GM13977 (cell line): ENCODE measurements at regions not wholly inside any gene's neighbourhood (a gene's known extent, or its start where the extent isn't known, plus 50 kb on each side); places are given as distances from the start of the nearest gene placed in this dataset.

Experiments
- DNase-seq: peaks from one replicate; pipeline ENCODE4 v3.0.0; 2012; ENCODE audit warnings: low spot score
- in situ Hi-C: fragments of 300-500 bp; cut with MboI; formaldehyde crosslinking; loops from one replicate; pipeline ENCODE4 v1.12.0; 2022; ENCODE audit warnings: low sequenced_read_pairs, low pct_unique_long_range_greater_than_20kb, mixed read lengths, inconsistent platforms; ENCODE audit not compliant: unreplicated experiment
- TF ChIP-seq, protein P1 (sequence below): IDR thresholded peaks from 2 replicates; pipeline ENCODE4 v1.5.1; 2012; ENCODE audit warnings: mild to moderate bottlenecking, control low read depth; ENCODE audit not compliant: insufficient read depth; ENCODE audit errors: extremely low read depth, missing control alignments

DNA sequence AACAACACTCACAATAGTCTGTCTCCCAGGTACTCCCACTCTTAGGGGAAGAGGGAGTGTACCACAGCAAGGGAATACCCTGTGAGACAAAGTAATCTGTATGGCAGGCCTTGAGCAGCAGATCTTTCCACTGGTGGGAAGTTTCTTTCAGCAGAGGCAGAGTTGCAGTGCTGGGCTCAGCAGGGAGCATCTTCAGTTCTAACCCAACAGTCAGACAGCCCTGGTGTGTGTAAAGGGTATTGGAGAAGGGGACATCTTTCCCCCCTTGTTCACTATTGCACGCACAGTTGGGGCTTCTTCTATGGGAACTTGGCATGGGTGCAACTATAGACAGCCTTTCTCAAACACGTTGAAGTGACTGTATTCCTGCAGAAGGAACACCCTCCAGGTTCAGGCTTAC lies 159.4 kb upstream of the DPT start:
- TF ChIP-seq, protein P1, sequence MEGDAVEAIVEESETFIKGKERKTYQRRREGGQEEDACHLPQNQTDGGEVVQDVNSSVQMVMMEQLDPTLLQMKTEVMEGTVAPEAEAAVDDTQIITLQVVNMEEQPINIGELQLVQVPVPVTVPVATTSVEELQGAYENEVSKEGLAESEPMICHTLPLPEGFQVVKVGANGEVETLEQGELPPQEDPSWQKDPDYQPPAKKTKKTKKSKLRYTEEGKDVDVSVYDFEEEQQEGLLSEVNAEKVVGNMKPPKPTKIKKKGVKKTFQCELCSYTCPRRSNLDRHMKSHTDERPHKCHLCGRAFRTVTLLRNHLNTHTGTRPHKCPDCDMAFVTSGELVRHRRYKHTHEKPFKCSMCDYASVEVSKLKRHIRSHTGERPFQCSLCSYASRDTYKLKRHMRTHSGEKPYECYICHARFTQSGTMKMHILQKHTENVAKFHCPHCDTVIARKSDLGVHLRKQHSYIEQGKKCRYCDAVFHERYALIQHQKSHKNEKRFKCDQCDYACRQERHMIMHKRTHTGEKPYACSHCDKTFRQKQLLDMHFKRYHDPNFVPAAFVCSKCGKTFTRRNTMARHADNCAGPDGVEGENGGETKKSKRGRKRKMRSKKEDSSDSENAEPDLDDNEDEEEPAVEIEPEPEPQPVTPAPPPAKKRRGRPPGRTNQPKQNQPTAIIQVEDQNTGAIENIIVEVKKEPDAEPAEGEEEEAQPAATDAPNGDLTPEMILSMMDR: no peak
- no peak for DNase-seq
- in situ Hi-C loops: no loop called here

DNA sequence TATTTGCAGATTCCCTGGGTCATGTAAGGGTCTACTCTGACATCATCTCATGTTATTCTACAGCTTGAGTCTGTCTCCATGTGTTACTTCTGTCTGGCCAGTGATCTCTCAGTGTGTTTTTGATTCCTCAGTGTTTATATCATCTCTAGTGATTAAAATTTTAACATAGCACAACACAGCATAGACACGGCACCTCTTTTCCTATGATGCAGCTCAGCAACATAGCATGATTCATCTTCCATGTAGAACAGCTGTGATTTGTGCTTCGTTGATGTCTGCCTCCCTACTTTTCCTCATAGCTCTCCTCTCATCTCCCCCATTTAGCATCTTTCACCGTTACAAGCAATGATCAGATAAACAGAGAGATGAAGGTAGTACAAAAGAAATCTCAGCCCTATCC lies 163.9 kb upstream of the DPT start:
- TF ChIP-seq, protein P1: no peak
- no peak for DNase-seq
- in situ Hi-C loops: no loop called here

DNA sequence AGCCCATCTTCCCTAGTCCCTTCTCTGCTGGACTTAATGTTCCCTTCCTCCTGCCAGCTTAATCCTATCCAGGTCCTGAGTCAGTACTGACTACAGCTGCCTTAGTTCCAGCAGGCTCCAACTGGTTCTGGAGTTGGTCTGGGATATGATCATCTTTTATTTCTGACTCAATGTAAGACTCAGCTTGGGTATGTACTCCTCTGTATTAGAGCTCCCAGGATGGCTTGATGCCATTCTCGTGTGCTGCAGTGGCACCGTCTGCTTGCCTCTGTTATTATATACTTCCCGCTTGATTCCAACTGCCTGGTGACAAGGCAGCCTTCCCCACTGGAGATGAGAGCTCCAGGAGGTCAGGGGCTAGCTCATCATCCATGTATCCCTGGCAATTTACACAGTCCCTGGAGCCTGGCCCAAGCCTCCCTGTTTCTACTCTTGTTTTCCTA lies 164.4 kb upstream of the DPT start:
- TF ChIP-seq, protein P1: no peak
- in situ Hi-C loops: no loop called here

DNA sequence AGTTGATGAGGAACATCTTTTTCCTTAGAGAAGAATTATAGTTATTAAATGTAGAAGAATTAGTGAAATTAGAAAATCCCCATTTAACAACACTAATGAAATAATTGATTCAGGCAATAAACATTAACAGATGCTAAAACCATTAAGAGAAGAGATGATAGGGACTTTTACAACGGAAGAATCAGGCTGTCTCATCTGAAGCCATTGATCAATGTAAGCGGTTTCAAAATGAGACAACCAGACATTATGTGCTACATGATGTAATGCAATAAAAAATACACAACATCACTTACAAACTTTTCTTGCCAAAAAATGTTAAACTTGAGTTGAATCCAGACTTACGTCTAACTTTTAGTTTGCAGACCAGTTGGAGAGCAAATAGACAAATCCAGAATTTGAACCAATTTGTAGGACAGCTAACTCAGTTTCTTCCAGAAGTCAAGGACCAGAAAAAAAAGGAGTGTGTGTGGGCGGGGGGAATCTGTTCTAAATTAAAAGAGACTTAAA lies 165.4 kb upstream of the DPT start:
- TF ChIP-seq, protein P1: no peak
- DNase-seq: no peak
- in situ Hi-C loops: no loop called here

More for the DNA sequence above, 164.4 kb upstream of the DPT start:
- no peak for DNase-seq

DNA sequence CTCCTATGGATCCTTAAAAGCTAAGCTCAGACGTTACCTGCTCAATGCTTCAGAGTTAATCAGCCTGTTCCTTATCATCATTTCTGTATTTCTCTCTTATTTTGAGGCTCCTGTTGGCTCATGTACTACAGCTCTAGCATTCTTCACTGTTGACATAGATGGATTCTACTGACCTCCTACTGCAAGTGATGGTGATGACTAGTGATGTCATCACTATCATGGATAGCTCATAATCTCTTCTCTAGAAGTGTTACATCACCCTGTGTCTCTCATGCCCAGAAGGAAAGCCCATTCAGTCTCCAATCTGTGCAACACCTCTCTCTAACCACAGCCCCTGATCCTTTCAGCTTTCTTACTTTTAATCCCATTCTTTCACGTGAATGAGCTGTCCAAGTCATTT lies 168.2 kb upstream of the DPT start:
- TF ChIP-seq, protein P1: no peak
- no peak for DNase-seq
- in situ Hi-C loops: no loop called here

DNA sequence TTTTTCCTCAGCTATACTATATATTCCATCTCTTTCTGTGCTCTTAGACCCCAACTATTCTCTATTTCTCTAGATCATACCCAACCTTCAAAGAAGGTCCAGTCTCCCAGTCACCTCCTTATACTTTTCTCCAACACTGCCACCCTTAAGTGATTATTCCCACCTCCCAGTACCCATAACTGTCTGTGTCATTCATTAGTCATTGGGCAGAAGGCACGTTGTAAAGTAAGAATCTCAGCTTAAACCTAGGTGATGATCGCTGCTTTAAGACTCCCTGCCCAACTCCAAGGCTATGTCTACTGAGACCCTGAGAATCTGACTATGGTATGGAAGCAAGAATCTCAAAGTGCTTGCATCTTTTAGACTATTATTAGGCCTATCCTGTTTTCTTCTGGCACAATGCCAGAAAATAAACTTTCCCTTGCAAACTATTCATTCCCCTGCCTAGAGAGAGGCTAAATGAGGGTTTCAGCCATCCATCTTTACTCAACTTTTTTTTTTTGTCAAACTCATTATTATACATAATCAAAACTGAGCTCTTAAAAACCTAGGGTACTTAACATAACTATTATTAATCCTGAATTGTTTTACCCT lies 174.3 kb upstream of the DPT start:
- TF ChIP-seq, protein P1: no peak
- in situ Hi-C loops: no loop called here
- DNase-seq: no peak
